Mucosa of descending colon (tissue), 3 donors: ENCODE measurements at regions not wholly inside any gene's neighbourhood (a gene's known extent, or its start where the extent isn't known, plus 50 kb on each side); places are given as distances from the start of the nearest gene placed in this dataset.
A peak's percentile ranks its signal among the peaks of the same experiment; 100 is the strongest.

ENCODE experiments used
- ATAC-seq: fragments of 200-7000 bp; cut with Tn5 transposase; one replicate; pipeline ENCODE4 v1.9.1; 2020; ENCODE audit warnings: mild to moderate bottlenecking, moderate library complexity
- DNase-seq, 3 donors: peaks; one replicate each; pipeline ENCODE4 v3.0.0-alpha.2; 2020
- H3K36me3 ChIP-seq: fragments of 200-600 bp; one replicate; pipeline ENCODE4 v1.8.0; 2021; ENCODE audit warnings: low read depth, mild to moderate bottlenecking
- H3K4me1 ChIP-seq: fragments of 200-600 bp; one replicate; pipeline ENCODE4 v1.8.0; 2021; ENCODE audit warnings: low read depth, mild to moderate bottlenecking
- H3K4me3 ChIP-seq: fragments of 200-600 bp; one replicate; pipeline ENCODE4 v1.8.0; 2021; ENCODE audit warnings: mild to moderate bottlenecking
- H3K9me3 ChIP-seq: fragments of 200-600 bp; one replicate; pipeline ENCODE4 v1.8.0; 2021; ENCODE audit warnings: mild to moderate bottlenecking
- CTCF ChIP-seq: fragments of 200-600 bp; IDR thresholded peaks from one replicate; pipeline ENCODE4 v1.8.0; 2022; ENCODE audit warnings: antibody characterized with exemption, mild to moderate bottlenecking
- intact Hi-C, 2 donors: fragments of 100-400 bp; cut with DNase I in 1 of 2; cut with micrococcal nuclease in 1 of 2; formaldehyde crosslinking; loops; one replicate each; pipeline versions ENCODE4 v1.11.0 to v1.11.1; 2022; cut with DNase I, micrococcal nuclease
- donor health status: DM: no; HTN: no; CAD: no; lungs with moderate emphysema.
- donor health status: DM: no; HTN: no; CAD: no.
- donor health status: DM: no; HTN: yes; CAD: no.

- no peaks in the 10 kb centered on the region for H3K36me3 ChIP-seq
- ATAC-seq: no peak
- DNase-seq: no peak
- intact Hi-C loops: no loop called here
- H3K4me3 ChIP-seq: no peak overlapping the region
- H3K4me1 ChIP-seq: peaks cover 8% of the 10 kb centered on the region
- no peaks in the 10 kb centered on the region for H3K9me3 ChIP-seq
- TF ChIP-seq CTCF: no peak
Measured at GRCh38 chr7:21194936-21195335, 232.9 kb upstream of the SP4 start.

GRCh38 chr7:21198921-21199320 is 229.0 kb upstream of the SP4 start:
- Histone ChIP-seq H3K4me3 (no peak overlapping the region), H3K36me3 (no peaks in the 10 kb centered on the region), H3K9me3 (no peaks in the 10 kb centered on the region), H3K4me1 (no peaks in the 10 kb centered on the region)
- no peak for TF ChIP-seq CTCF
- ATAC-seq (no peak), DNase-seq (peak in 1 of 3 donors; percentile 38)
- intact Hi-C loops: no loop called here

GRCh38 chr7:21200503-21200902 is 227.4 kb upstream of the SP4 start:
- no peak for TF ChIP-seq CTCF
- ATAC-seq: no peak
- Histone ChIP-seq H3K9me3 (no peaks in the 10 kb centered on the region), H3K36me3 (no peaks in the 10 kb centered on the region), H3K4me1 (no peaks in the 10 kb centered on the region), H3K4me3 (no peak overlapping the region)
- intact Hi-C loops: no loop called here
- DNase-seq: no peak

- Histone ChIP-seq H3K4me1 (no peaks in the 10 kb centered on the region), H3K36me3 (no peaks in the 10 kb centered on the region), H3K4me3 (no peak overlapping the region), H3K9me3 (no peaks in the 10 kb centered on the region)
- DNase-seq (no peak), ATAC-seq (no peak)
- intact Hi-C loops: no loop called here
- no peak for TF ChIP-seq CTCF
Measured at GRCh38 chr7:21214657-21215056, 213.2 kb upstream of the SP4 start.

GRCh38 chr7:21215307-21215706 is 212.6 kb upstream of the SP4 start:
- Histone ChIP-seq H3K9me3 (no peaks in the 10 kb centered on the region), H3K4me3 (no peak overlapping the region), H3K4me1 (no peaks in the 10 kb centered on the region), H3K36me3 (no peaks in the 10 kb centered on the region)
- TF ChIP-seq CTCF: no peak
- intact Hi-C loops: no loop called here
- no peak for DNase-seq
- ATAC-seq: no peak

- Histone ChIP-seq H3K4me3 (no peak overlapping the region), H3K4me1 (no peaks in the 10 kb centered on the region), H3K9me3 (no peaks in the 10 kb centered on the region), H3K36me3 (no peaks in the 10 kb centered on the region)
- no peak for TF ChIP-seq CTCF
- DNase-seq (no peak), ATAC-seq (no peak)
- intact Hi-C loops: no loop called here
Measured at GRCh38 chr7:21217365-21217764, 210.5 kb upstream of the SP4 start.
